GM12873 (cell line): ENCODE measurements at regions not wholly inside any gene's neighbourhood (a gene's known extent, or its start where the extent isn't known, plus 50 kb on each side); places are given as distances from the start of the nearest gene placed in this dataset.

Source experiments
- CTCF ChIP-seq: IDR thresholded peaks from 2 replicates; pipeline ENCODE4 v1.5.1; 2012; ENCODE audit warnings: low read depth, mild to moderate bottlenecking, moderate library complexity, low read length, control low read depth; ENCODE audit not compliant: insufficient read depth; ENCODE audit errors: missing control alignments

- TF ChIP-seq CTCF: no peak
Observed at GRCh38 chr4:108425988-108426387, 194.4 kb upstream of the RPL34 start.

- TF ChIP-seq CTCF: no peak
Observed at GRCh38 chr4:108417923-108418322, 202.5 kb upstream of the RPL34 start.

GRCh38 chr4:108416831-108417230 lies 203.5 kb upstream of the RPL34 start:
- TF ChIP-seq CTCF: no peak

- TF ChIP-seq CTCF: no peak
Observed at GRCh38 chr4:108415389-108415788, 205.0 kb upstream of the RPL34 start.

- no peak for TF ChIP-seq CTCF
Observed at GRCh38 chr4:108411836-108412235, 208.5 kb upstream of the RPL34 start.

- TF ChIP-seq CTCF: no peak
Observed at GRCh38 chr4:108405586-108405985, 214.8 kb upstream of the RPL34 start.

- TF ChIP-seq CTCF: no peak
Observed at GRCh38 chr4:108400309-108400708, 220.1 kb upstream of the RPL34 start.
